IMR-90 (cell line): ENCODE measurements at regions not wholly inside any gene's neighbourhood (a gene's known extent, or its start where the extent isn't known, plus 50 kb on each side); places are given as distances from the start of the nearest gene placed in this dataset.

Experiments
- ATAC-seq: fragments of 200-7000 bp; cut with Tn5 transposase; 2 replicates; pipeline ENCODE4 v1.9.1; 2020; ENCODE audit warnings: low read depth, mild to moderate bottlenecking, moderate library complexity
- BruUV-seq: library from RNA; stranded (reverse); fragments of 400-500 nt; replicated peaks from 2 replicates; lab custom pipeline; 2021; lab: Mats Ljungman, UMichigan
- CTCF ChIA-PET: fragments of 300-600 bp; formaldehyde crosslinking; extraction: SDS; loops from one replicate; lab custom pipeline; 2021; ENCODE audit warnings: antibody characterized with exemption; lab: Yijun Ruan, JAX
- POLR2A ChIA-PET: fragments of 300-600 bp; sonication (Branson Sonifier 250); formaldehyde crosslinking; loops from one replicate; lab custom pipeline; 2022; ENCODE audit warnings: antibody characterized with exemption; ENCODE audit not compliant: unreplicated experiment; lab: Charles Lee
- DNase-seq: peaks from one replicate; pipeline ENCODE4 v3.0.0; 2013
- H2AFZ ChIP-seq: replicated peaks from 2 replicates; pipeline ENCODE3; 2013; ENCODE audit warnings: low read length, mild to moderate bottlenecking; ENCODE audit not compliant: poor library complexity
- H2AK5ac ChIP-seq: 2 replicates; pipeline ENCODE4 v1.6.1; 2013; ENCODE audit warnings: low read depth, low read length, inconsistent platforms
- H2AK9ac ChIP-seq: replicated peaks from 2 replicates; pipeline ENCODE3; 2013; ENCODE audit warnings: mild to moderate bottlenecking, low read depth, low read length, moderate library complexity; ENCODE audit not compliant: poor library complexity
- H2BK120ac ChIP-seq: 2 replicates; pipeline ENCODE4 v1.6.1; 2013; ENCODE audit warnings: low read depth, low read length, inconsistent platforms
- H2BK15ac ChIP-seq: 3 replicates; pipeline ENCODE4 v1.6.1; 2013; ENCODE audit warnings: low read depth, low read length, inconsistent platforms
- H2BK20ac ChIP-seq: 2 replicates; pipeline ENCODE4 v1.6.1; 2013; ENCODE audit warnings: low read depth, mild to moderate bottlenecking, inconsistent platforms, low read length, moderate library complexity
- H2BK5ac ChIP-seq: 2 replicates; pipeline ENCODE4 v1.6.1; 2013; ENCODE audit warnings: mild to moderate bottlenecking, low read depth, low read length, inconsistent platforms; ENCODE audit not compliant: poor library complexity, severe bottlenecking
- H3K14ac ChIP-seq: replicated peaks from 2 replicates; pipeline ENCODE4 v1.6.1; 2013; ENCODE audit warnings: low read depth, low read length, inconsistent platforms
- H3K18ac ChIP-seq: 2 replicates; pipeline ENCODE4 v1.6.1; 2013; ENCODE audit warnings: low read depth, low read length, control low read depth
- H3K23ac ChIP-seq: 2 replicates; pipeline ENCODE4 v1.6.1; 2013; ENCODE audit warnings: low read depth, low read length, inconsistent platforms
- H3K27ac ChIP-seq: 2 replicates; pipeline ENCODE4 v1.5.1; 2013; ENCODE audit warnings: mild to moderate bottlenecking, control low read depth, low read length; ENCODE audit not compliant: insufficient read depth
- H3K27me3 ChIP-seq: 2 replicates; pipeline ENCODE4 v1.6.1; 2013; ENCODE audit warnings: low read length; ENCODE audit not compliant: control insufficient read depth, insufficient read depth
- H3K36me3 ChIP-seq: 2 replicates; pipeline ENCODE4 v1.6.1; 2013; ENCODE audit warnings: low read length, mixed read lengths; ENCODE audit not compliant: control insufficient read depth, insufficient read depth
- H3K4ac ChIP-seq: 2 replicates; pipeline ENCODE4 v1.6.1; 2013; ENCODE audit warnings: low read depth, low read length, inconsistent platforms
- H3K4me1 ChIP-seq: 2 replicates; pipeline ENCODE4 v1.6.1; 2013; ENCODE audit warnings: low read length, mixed read lengths; ENCODE audit not compliant: control insufficient read depth, insufficient read depth
- H3K4me2 ChIP-seq: 2 replicates; pipeline ENCODE4 v1.6.1; 2013; ENCODE audit warnings: low read depth, mild to moderate bottlenecking, control low read depth, low read length, moderate library complexity
- H3K4me3 ChIP-seq: 2 replicates; pipeline ENCODE4 v1.5.1; 2013; ENCODE audit warnings: low read depth, mild to moderate bottlenecking, control low read depth, low read length, moderate library complexity; ENCODE audit not compliant: insufficient read depth
- H3K56ac ChIP-seq: 2 replicates; pipeline ENCODE4 v1.6.1; 2013; ENCODE audit warnings: low read length, inconsistent platforms; ENCODE audit not compliant: insufficient read depth; ENCODE audit errors: extremely low read depth
- H3K79me1 ChIP-seq, 2 experiments: 2 replicates each; pipeline ENCODE4 v1.6.1; 2013; ENCODE audit warnings: low read length in 2 of 2, inconsistent platforms in 1 of 2, low read depth in 1 of 2
- H3K9ac ChIP-seq: 2 replicates; pipeline ENCODE4 v1.6.1; 2013; ENCODE audit warnings: low read depth, low read length, control low read depth
- H3K9me1 ChIP-seq: 2 replicates; pipeline ENCODE4 v1.6.1; 2013; ENCODE audit warnings: low read length, inconsistent platforms; ENCODE audit not compliant: insufficient read depth
- H3K9me3 ChIP-seq: 2 replicates; pipeline ENCODE4 v1.6.1; 2013; ENCODE audit warnings: low read length; ENCODE audit not compliant: control insufficient read depth, insufficient read depth
- H4K20me1 ChIP-seq: 2 replicates; pipeline ENCODE4 v1.6.1; 2013; ENCODE audit warnings: low read length, inconsistent platforms; ENCODE audit not compliant: insufficient read depth
- H4K5ac ChIP-seq: 2 replicates; pipeline ENCODE4 v1.6.1; 2013; ENCODE audit warnings: mild to moderate bottlenecking, low read depth, low read length, control low read depth
- H4K8ac ChIP-seq, 2 experiments: 2 replicates each; pipeline ENCODE4 v1.6.1; 2013; ENCODE audit warnings: low read depth in 2 of 2, low read length in 2 of 2, control low read depth in 1 of 2, inconsistent platforms in 1 of 2
- H4K91ac ChIP-seq: 2 replicates; pipeline ENCODE4 v1.6.1; 2013; ENCODE audit warnings: low read depth, low read length, inconsistent platforms; ENCODE audit not compliant: insufficient read depth
- RAD21 ChIP-seq: IDR thresholded peaks from 2 replicates; pipeline ENCODE4 v1.6.1; 2012; ENCODE audit warnings: low read length, improper control_type of control experiment
- USF2 ChIP-seq: fragments of 150-350 bp; IDR thresholded peaks from 2 replicates; pipeline ENCODE4 v1.6.1; 2017; ENCODE audit warnings: mild to moderate bottlenecking, antibody characterized with exemption, low read length, low read depth
- WGBS, 2 experiments: methylation state at CpG; one replicate each; pipeline versions ENCODE4 v1.1.5 to v1.1.7; 2013; ENCODE audit warnings: missing lambda C conversion rate in 2 of 2; ENCODE audit not compliant: insufficient read length in 1 of 2; ENCODE audit errors: extremely low coverage in 2 of 2; 5-methylcytosine and 5-hydroxymethylcytosine counted together
- dilution Hi-C: fragments of 300-500 bp; cut with HindIII; formaldehyde crosslinking; loops from one replicate; pipeline ENCODE4 v1.14.3; 2018; ENCODE audit warnings: low sequenced_read_pairs; ENCODE audit not compliant: unreplicated experiment
- in situ Hi-C: fragments of 300-500 bp; cut with MboI; formaldehyde crosslinking; loops from 3 replicates; pipeline ENCODE4 v1.14.3; 2019; ENCODE audit warnings: low sequenced_read_pairs, inconsistent platforms, mixed read lengths
- intact Hi-C: fragments of 100-400 bp; cut with micrococcal nuclease; formaldehyde crosslinking; loops from 2 replicates; pipeline ENCODE4 v1.10.0; 2022

GRCh38 chr11:42661942-42662341, 649.9 kb upstream of the API5 start:
- H2AK9ac ChIP-seq, result no peak overlapping the region
- no peak overlapping the region for H3K23ac ChIP-seq
- H3K9me3 ChIP-seq, result peaks cover 8% of the 10 kb centered on the region
- no peaks in the 10 kb centered on the region for H4K20me1 ChIP-seq
- WGBS, 2 experiments, result no CpG with 5 or more reads among the region's 2 CpGs
- DNase-seq (no peak), ATAC-seq (no peak)
- no peak overlapping the region for H4K5ac ChIP-seq
- no peak overlapping the region for H2BK15ac ChIP-seq
- CTCF ChIA-PET, result no interaction called here
- H2AFZ ChIP-seq, result no peak overlapping the region
- no peak overlapping the region for H2AK5ac ChIP-seq
- dilution Hi-C loops (no loop called here), intact Hi-C loops (no loop called here), in situ Hi-C loops (no loop called here)
- H3K4ac ChIP-seq, result no peak overlapping the region
- H3K79me1 ChIP-seq, result no peaks in the 10 kb centered on the region
- no peak overlapping the region for H3K14ac ChIP-seq
- no peak overlapping the region for H3K4me2 ChIP-seq
- TF ChIP-seq RAD21 (no peak), USF2 (no peak)
- no peaks in the 10 kb centered on the region for H3K27me3 ChIP-seq
- no peak overlapping the region for H2BK120ac ChIP-seq
- no peak overlapping the region for H3K18ac ChIP-seq
- no peak overlapping the region for H2BK20ac ChIP-seq
- no peaks in the 10 kb centered on the region for H3K9me1 ChIP-seq
- BruUV-seq, result no TSS peak
- H3K4me1 ChIP-seq, result no peaks in the 10 kb centered on the region
- no peak overlapping the region for H3K4me3 ChIP-seq
- no peaks in the 10 kb centered on the region for H3K36me3 ChIP-seq
- no peak overlapping the region for H3K9ac ChIP-seq
- H2BK5ac ChIP-seq, result no peak overlapping the region
- H4K91ac ChIP-seq, result no peak overlapping the region
- no peak overlapping the region for H4K8ac ChIP-seq
- H3K27ac ChIP-seq, result no peak overlapping the region
- H3K56ac ChIP-seq, result no peak overlapping the region
- POLR2A ChIA-PET, result no interaction called here
